ENCODE measurements at regions not wholly inside any gene's neighbourhood (a gene's known extent, or its start where the extent isn't known, plus 50 kb on each side); places are given as distances from the start of the nearest gene placed in this dataset.

DNA sequence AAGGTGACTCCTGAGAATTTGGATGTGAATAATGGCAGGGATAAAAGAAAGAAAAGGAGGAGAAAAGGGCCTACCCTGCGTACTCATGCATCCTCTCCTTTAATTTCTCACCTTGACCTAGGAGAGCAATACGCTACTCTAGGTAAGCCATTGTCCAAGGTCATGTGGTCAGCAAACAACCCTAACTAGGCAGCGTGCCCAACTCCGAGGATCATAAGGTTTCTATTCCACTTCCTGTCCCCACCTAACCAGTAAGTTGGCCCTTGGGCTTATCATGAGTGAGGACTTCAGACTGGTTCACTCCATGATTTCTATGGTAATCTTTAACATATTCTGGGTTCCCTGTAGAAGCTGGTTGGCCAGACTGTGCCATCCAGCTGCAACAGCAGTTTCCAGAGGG, 315.1 kb upstream of the CCL2 start:
- no peaks in the 10 kb centered on the region for H3K9me3 ChIP-seq (ENCODE audit: insufficient read depth, low read depth, low read length)
- H3K36me3 ChIP-seq (ENCODE audit: insufficient read depth, low read length), result no peaks in the 10 kb centered on the region
- H3K27me3 ChIP-seq (ENCODE audit: insufficient read depth, low read length), result no peaks in the 10 kb centered on the region
- H3K4me3 ChIP-seq (ENCODE audit: low read length), result no peak overlapping the region
- H3K4me1 ChIP-seq (ENCODE audit: insufficient read depth, low read length), result 0 out of 2 replicates have a peak, but pooled peaks cover 3% of the 10 kb centered on the region
- H3K9ac ChIP-seq (ENCODE audit: low read depth, low read length), result no peak overlapping the region
- WGBS, result 94% methylated on average over 4 of the region's 4 CpGs
- H3K27ac ChIP-seq (ENCODE audit: low read depth, low read length), result no peak overlapping the region

GRCh38 chr17:33940769-33941370, 314.2 kb upstream of the CCL2 start:
- Histone ChIP-seq H3K4me1 (ENCODE audit: insufficient read depth, low read length) (0 out of 2 replicates have a peak, but pooled peaks cover 3% of the 10 kb centered on the region), H3K4me3 (ENCODE audit: low read length) (no peak overlapping the region), H3K27ac (ENCODE audit: low read depth, low read length) (no peak overlapping the region), H3K36me3 (ENCODE audit: insufficient read depth, low read length) (no peaks in the 10 kb centered on the region), H3K9me3 (ENCODE audit: insufficient read depth, low read depth, low read length) (no peaks in the 10 kb centered on the region), H3K9ac (ENCODE audit: low read depth, low read length) (no peak overlapping the region), H3K27me3 (ENCODE audit: insufficient read depth, low read length) (no peaks in the 10 kb centered on the region)
- WGBS, result 87% methylated on average over 7 of the region's 7 CpGs

DNA sequence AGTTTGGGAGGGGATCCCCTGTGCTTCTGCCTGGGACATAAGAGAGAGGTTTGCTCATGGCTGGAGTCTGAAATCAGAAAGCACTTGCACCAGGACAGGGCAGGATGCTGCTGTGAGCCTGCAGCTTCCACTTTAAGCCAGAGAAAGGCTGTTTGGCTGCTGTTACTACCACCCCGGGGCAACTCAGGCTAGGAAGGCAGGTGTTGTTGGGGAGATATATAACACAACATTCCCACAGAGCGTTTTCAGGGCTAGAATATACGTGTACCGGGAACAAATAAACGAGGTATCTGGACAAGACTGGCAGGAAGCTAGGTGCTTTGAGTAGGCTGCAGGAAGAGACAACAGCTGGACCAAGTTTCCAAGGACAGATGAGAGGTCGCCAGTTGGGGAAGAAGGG, 313.3 kb upstream of the CCL2 start:
- no peak overlapping the region for H3K27ac ChIP-seq (ENCODE audit: low read depth, low read length)
- WGBS, result 93% methylated on average over 6 of the region's 6 CpGs

DNA sequence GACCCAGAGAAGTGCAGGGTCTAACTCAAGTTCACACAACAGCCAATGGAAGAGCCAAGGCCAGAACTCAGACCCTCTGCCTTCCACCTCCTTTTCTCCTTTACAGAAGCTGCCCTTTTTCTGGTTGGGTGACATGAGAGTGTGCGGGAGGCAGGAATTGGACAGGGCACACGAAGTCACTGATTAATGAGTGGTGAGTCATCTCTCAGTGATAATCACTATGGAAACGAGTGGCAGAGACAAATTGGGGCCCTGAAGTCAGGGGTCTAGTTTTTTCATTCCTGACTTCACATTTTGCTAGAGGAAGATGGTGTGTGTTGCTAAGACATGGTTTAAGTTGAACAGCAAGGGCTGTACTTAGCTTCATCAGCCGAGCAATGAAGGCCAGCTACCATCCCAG, 312.7 kb upstream of the CCL2 start:
- H3K27me3 ChIP-seq (ENCODE audit: insufficient read depth, low read length), result no peaks in the 10 kb centered on the region
- H3K4me1 ChIP-seq (ENCODE audit: insufficient read depth, low read length), result 0 out of 2 replicates have a peak, but pooled peaks cover 2% of the 10 kb centered on the region
- no peak overlapping the region for H3K4me3 ChIP-seq (ENCODE audit: low read length)
- H3K27ac ChIP-seq (ENCODE audit: low read depth, low read length), result no peak overlapping the region
- 86% methylated on average over 4 of the region's 4 CpGs for WGBS
- H3K9me3 ChIP-seq (ENCODE audit: insufficient read depth, low read depth, low read length), result no peaks in the 10 kb centered on the region
- no peak overlapping the region for H3K9ac ChIP-seq (ENCODE audit: low read depth, low read length)
- no peaks in the 10 kb centered on the region for H3K36me3 ChIP-seq (ENCODE audit: insufficient read depth, low read length)

More for the DNA sequence above, 313.3 kb upstream of the CCL2 start:
- Histone ChIP-seq H3K4me3 (ENCODE audit: low read length) (no peak overlapping the region), H3K9me3 (ENCODE audit: insufficient read depth, low read depth, low read length) (no peaks in the 10 kb centered on the region), H3K27me3 (ENCODE audit: insufficient read depth, low read length) (no peaks in the 10 kb centered on the region), H3K9ac (ENCODE audit: low read depth, low read length) (no peak overlapping the region), H3K36me3 (ENCODE audit: insufficient read depth, low read length) (no peaks in the 10 kb centered on the region), H3K4me1 (ENCODE audit: insufficient read depth, low read length) (0 out of 2 replicates have a peak, but pooled peaks cover 3% of the 10 kb centered on the region)

DNA sequence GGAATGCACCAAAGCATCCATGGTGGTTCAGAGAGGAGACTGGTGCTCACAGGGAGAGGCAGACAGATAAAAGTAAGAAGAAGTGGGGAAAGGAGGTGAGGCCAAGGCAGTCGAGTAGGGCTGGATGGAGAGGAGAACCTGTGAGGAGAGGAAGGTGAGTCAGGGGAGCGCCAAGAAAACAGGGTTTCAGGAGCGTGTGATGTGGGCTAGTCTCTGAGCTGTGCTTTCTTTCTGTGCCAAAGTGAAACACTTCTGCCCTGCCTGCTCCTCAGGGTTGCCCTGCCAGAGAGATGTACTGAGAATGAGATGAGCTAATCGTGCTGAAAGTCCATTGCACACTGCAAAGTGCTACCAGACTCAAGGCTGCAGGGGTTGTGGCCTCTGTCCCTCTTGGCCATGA, 310.7 kb upstream of the CCL2 start:
- no peaks in the 10 kb centered on the region for H3K27me3 ChIP-seq (ENCODE audit: insufficient read depth, low read length)
- no peak overlapping the region for H3K9ac ChIP-seq (ENCODE audit: low read depth, low read length)
- no peaks in the 10 kb centered on the region for H3K36me3 ChIP-seq (ENCODE audit: insufficient read depth, low read length)
- 88% methylated on average over 4 of the region's 4 CpGs for WGBS
- H3K27ac ChIP-seq (ENCODE audit: low read depth, low read length), result no peak overlapping the region
- H3K4me1 ChIP-seq (ENCODE audit: insufficient read depth, low read length), result no peaks in the 10 kb centered on the region
- H3K9me3 ChIP-seq (ENCODE audit: insufficient read depth, low read depth, low read length), result no peaks in the 10 kb centered on the region
- H3K4me3 ChIP-seq (ENCODE audit: low read length), result no peak overlapping the region

DNA sequence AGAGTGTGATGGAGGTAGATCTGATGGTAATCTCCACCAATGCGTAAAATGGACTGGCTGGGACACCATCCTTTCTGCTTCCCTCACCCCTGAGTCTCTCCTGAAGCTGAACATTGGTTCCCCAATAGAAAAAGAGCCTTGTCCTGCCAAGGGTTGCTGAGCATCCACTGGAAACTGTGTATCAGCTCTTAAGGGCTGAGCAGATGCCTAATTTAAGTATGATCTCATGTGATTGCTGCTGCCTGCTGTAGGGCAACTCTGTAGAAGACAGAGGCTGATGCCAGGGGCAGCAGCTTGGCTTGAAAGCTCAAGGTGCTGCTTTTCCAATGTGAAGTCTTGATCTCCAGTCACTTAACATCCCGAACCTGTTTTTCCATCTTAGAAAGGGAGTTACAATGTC, 310.3 kb upstream of the CCL2 start:
- Histone ChIP-seq H3K27ac (ENCODE audit: low read depth, low read length) (no peak overlapping the region), H3K4me3 (ENCODE audit: low read length) (no peak overlapping the region), H3K36me3 (ENCODE audit: insufficient read depth, low read length) (no peaks in the 10 kb centered on the region), H3K9ac (ENCODE audit: low read depth, low read length) (no peak overlapping the region), H3K4me1 (ENCODE audit: insufficient read depth, low read length) (no peaks in the 10 kb centered on the region), H3K27me3 (ENCODE audit: insufficient read depth, low read length) (no peaks in the 10 kb centered on the region), H3K9me3 (ENCODE audit: insufficient read depth, low read depth, low read length) (no peaks in the 10 kb centered on the region)
- WGBS, result 85% methylated on average over 2 of the region's 2 CpGs

- no peaks in the 10 kb centered on the region for H3K9me3 ChIP-seq (ENCODE audit: insufficient read depth, low read depth, low read length)
- H3K36me3 ChIP-seq (ENCODE audit: insufficient read depth, low read length), result no peaks in the 10 kb centered on the region
- no peaks in the 10 kb centered on the region for H3K27me3 ChIP-seq (ENCODE audit: insufficient read depth, low read length)
- 69% methylated on average over 6 of the region's 6 CpGs for WGBS
- no peak overlapping the region for H3K9ac ChIP-seq (ENCODE audit: low read depth, low read length)
- H3K27ac ChIP-seq (ENCODE audit: low read depth, low read length), result no peak overlapping the region
- no peak overlapping the region for H3K4me3 ChIP-seq (ENCODE audit: low read length)
- no peaks in the 10 kb centered on the region for H3K4me1 ChIP-seq (ENCODE audit: insufficient read depth, low read length)
Observed at GRCh38 chr17:33945646-33946546, 309.2 kb upstream of the CCL2 start.

- Histone ChIP-seq H3K4me1 (ENCODE audit: insufficient read depth, low read length) (no peaks in the 10 kb centered on the region), H3K27me3 (ENCODE audit: insufficient read depth, low read length) (no peaks in the 10 kb centered on the region), H3K9me3 (ENCODE audit: insufficient read depth, low read depth, low read length) (no peaks in the 10 kb centered on the region), H3K4me3 (ENCODE audit: low read length) (no peak overlapping the region), H3K27ac (ENCODE audit: low read depth, low read length) (no peak overlapping the region), H3K9ac (ENCODE audit: low read depth, low read length) (no peak overlapping the region), H3K36me3 (ENCODE audit: insufficient read depth, low read length) (no peaks in the 10 kb centered on the region)
Observed at GRCh38 chr17:33947762-33948161, 307.3 kb upstream of the CCL2 start.

GRCh38 chr17:33948309-33948708, 306.8 kb upstream of the CCL2 start:
- Histone ChIP-seq H3K4me3 (ENCODE audit: low read length) (no peak overlapping the region), H3K9ac (ENCODE audit: low read depth, low read length) (no peak overlapping the region), H3K9me3 (ENCODE audit: insufficient read depth, low read depth, low read length) (no peaks in the 10 kb centered on the region), H3K36me3 (ENCODE audit: insufficient read depth, low read length) (no peaks in the 10 kb centered on the region), H3K27ac (ENCODE audit: low read depth, low read length) (no peak overlapping the region), H3K4me1 (ENCODE audit: insufficient read depth, low read length) (no peaks in the 10 kb centered on the region), H3K27me3 (ENCODE audit: insufficient read depth, low read length) (no peaks in the 10 kb centered on the region)
- 93% methylated on average over 7 of the region's 7 CpGs for WGBS

DNA sequence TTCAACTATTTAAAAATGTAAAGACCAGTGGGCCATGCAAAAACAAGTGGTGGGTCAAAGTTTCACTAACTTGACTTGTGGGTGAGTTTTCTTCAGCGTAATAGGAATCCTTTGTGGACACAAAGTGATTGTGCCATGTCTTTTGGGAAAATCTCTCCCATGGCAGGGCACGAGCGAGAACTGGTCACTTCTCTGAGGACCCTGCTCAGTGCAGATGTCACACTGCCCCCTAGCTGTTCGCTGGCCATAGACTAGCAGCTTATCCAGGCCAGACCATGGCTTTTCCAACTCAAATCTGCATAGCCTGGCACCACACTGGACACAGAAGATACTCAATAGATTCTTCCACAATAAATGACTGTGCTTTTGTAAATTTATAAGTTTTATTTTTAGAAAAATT, 306.0 kb upstream of the CCL2 start:
- Histone ChIP-seq H3K27me3 (ENCODE audit: insufficient read depth, low read length) (no peaks in the 10 kb centered on the region), H3K4me3 (ENCODE audit: low read length) (no peak overlapping the region), H3K36me3 (ENCODE audit: insufficient read depth, low read length) (no peaks in the 10 kb centered on the region), H3K4me1 (ENCODE audit: insufficient read depth, low read length) (no peaks in the 10 kb centered on the region), H3K9ac (ENCODE audit: low read depth, low read length) (no peak overlapping the region), H3K27ac (ENCODE audit: low read depth, low read length) (no peak overlapping the region), H3K9me3 (ENCODE audit: insufficient read depth, low read depth, low read length) (no peaks in the 10 kb centered on the region)
- 46% methylated on average over 4 of the region's 4 CpGs for WGBS

GRCh38 chr17:33950061-33950460, 305.0 kb upstream of the CCL2 start:
- 93% methylated on average over 6 of the region's 6 CpGs for WGBS
- Histone ChIP-seq H3K4me3 (ENCODE audit: low read length) (no peak overlapping the region), H3K36me3 (ENCODE audit: insufficient read depth, low read length) (no peaks in the 10 kb centered on the region), H3K27me3 (ENCODE audit: insufficient read depth, low read length) (no peaks in the 10 kb centered on the region), H3K27ac (ENCODE audit: low read depth, low read length) (no peak overlapping the region), H3K4me1 (ENCODE audit: insufficient read depth, low read length) (no peaks in the 10 kb centered on the region), H3K9ac (ENCODE audit: low read depth, low read length) (no peak overlapping the region), H3K9me3 (ENCODE audit: insufficient read depth, low read depth, low read length) (no peaks in the 10 kb centered on the region)
